Kasumi-1 (cell line): ENCODE measurements at regions not wholly inside any gene's neighbourhood (a gene's known extent, or its start where the extent isn't known, plus 50 kb on each side); places are given as distances from the start of the nearest gene placed in this dataset.
"Not testable (repeated sequence)": the region's sequence is repeated elsewhere in the genome, so short reads cannot be mapped to it uniquely, and the experiment has no call there.

Experiments used
- DNase-seq, 2 experiments: peaks; one replicate each; lab custom pipeline; 2025; lab: John Stamatoyannopoulos, UW

GRCh38 chrX:45815441-45815840 lies 614.8 kb upstream of the DIPK2B start:
- DNase-seq = no peak

GRCh38 chrX:45811326-45811725 lies 610.6 kb upstream of the DIPK2B start:
- no peak for DNase-seq

GRCh38 chrX:45807572-45808425 lies 607.1 kb upstream of the DIPK2B start:
- DNase-seq = no peak

- DNase-seq = no peak
Observed at GRCh38 chrX:45806410-45807121, 605.9 kb upstream of the DIPK2B start.

- DNase-seq = no peak
Observed at GRCh38 chrX:45804276-45804675, 603.6 kb upstream of the DIPK2B start.

GRCh38 chrX:45803383-45803921 lies 602.8 kb upstream of the DIPK2B start:
- peak; percentile 10 to 35 for DNase-seq

- DNase-seq = peak; percentile 38 to 46
Observed at GRCh38 chrX:45801554-45801953, 600.9 kb upstream of the DIPK2B start.

GRCh38 chrX:45800746-45801453 lies 600.2 kb upstream of the DIPK2B start:
- DNase-seq = not testable (repeated sequence)

- DNase-seq = no peak
Observed at GRCh38 chrX:45799576-45799975, 598.9 kb upstream of the DIPK2B start.

GRCh38 chrX:45795546-45795945 lies 594.9 kb upstream of the DIPK2B start:
- DNase-seq = no peak

GRCh38 chrX:45794995-45795337 lies 594.3 kb upstream of the DIPK2B start:
- no peak for DNase-seq

GRCh38 chrX:45794323-45794994 lies 593.8 kb upstream of the DIPK2B start:
- no peak for DNase-seq

- no peak for DNase-seq
Observed at GRCh38 chrX:45788941-45789348, 588.3 kb upstream of the DIPK2B start.

- DNase-seq = no peak
Observed at GRCh38 chrX:45788315-45788714, 587.6 kb upstream of the DIPK2B start.

- DNase-seq = no peak
Observed at GRCh38 chrX:45784590-45784989, 583.9 kb upstream of the DIPK2B start.

- peak in 1 of 2 experiments; percentile 2 for DNase-seq
Observed at GRCh38 chrX:45783002-45783401, 582.3 kb upstream of the DIPK2B start.

- DNase-seq = peak; percentile 32 to 61
Observed at GRCh38 chrX:45781901-45782553, 581.4 kb upstream of the DIPK2B start.

GRCh38 chrX:45778616-45779015 lies 577.9 kb upstream of the DIPK2B start:
- peak in 1 of 2 experiments; percentile 7 for DNase-seq

GRCh38 chrX:45777366-45777765 lies 576.7 kb upstream of the DIPK2B start:
- no peak for DNase-seq

GRCh38 chrX:45775468-45775867 lies 574.8 kb upstream of the DIPK2B start:
- DNase-seq = no peak

GRCh38 chrX:45774961-45775360 lies 574.3 kb upstream of the DIPK2B start:
- no peak for DNase-seq
